ENCODE measurements at regions not wholly inside any gene's neighbourhood (a gene's known extent, or its start where the extent isn't known, plus 50 kb on each side); places are given as distances from the start of the nearest gene placed in this dataset.

DNA sequence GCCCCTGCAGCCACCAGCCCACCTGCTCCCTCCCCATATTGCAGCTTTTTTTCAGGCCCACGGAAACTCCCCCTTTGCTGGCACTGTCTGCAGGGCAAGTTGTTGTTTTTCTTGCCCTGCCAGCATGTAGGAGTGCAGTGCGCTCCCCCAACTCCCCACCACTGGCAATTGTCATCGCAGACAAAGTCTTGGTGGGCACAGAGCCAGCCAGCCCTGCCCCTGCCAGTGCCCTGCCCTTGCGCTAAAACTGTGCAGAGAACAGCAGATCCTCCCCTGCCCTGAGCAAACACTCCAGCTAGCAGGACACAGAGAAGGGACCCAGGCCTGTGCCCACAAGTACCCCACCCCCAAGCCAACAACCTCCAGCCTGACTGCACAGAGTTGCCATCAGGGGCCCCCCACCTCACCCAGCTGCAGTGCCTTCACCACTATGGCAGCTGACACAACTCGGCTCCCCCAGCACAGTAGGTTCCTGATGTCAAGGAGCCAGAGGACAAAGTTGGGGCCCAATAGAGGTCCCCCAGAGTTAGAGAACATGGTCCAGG is 158.1 kb upstream of the ARHGAP42 start:
- no peak for TF ChIP-seq EZH2 (IDR thresholded peaks at IDR 0.05; ENCODE audit: borderline replicate concordance)
- TF ChIP-seq, protein P1, sequence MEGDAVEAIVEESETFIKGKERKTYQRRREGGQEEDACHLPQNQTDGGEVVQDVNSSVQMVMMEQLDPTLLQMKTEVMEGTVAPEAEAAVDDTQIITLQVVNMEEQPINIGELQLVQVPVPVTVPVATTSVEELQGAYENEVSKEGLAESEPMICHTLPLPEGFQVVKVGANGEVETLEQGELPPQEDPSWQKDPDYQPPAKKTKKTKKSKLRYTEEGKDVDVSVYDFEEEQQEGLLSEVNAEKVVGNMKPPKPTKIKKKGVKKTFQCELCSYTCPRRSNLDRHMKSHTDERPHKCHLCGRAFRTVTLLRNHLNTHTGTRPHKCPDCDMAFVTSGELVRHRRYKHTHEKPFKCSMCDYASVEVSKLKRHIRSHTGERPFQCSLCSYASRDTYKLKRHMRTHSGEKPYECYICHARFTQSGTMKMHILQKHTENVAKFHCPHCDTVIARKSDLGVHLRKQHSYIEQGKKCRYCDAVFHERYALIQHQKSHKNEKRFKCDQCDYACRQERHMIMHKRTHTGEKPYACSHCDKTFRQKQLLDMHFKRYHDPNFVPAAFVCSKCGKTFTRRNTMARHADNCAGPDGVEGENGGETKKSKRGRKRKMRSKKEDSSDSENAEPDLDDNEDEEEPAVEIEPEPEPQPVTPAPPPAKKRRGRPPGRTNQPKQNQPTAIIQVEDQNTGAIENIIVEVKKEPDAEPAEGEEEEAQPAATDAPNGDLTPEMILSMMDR (IDR thresholded peaks at IDR 0.05; ENCODE audit: poor library complexity): no peak

All from hepatocyte (in vitro differentiated cells).